ENCODE measurements at regions not wholly inside any gene's neighbourhood (a gene's known extent, or its start where the extent isn't known, plus 50 kb on each side); places are given as distances from the start of the nearest gene placed in this dataset.

DNA sequence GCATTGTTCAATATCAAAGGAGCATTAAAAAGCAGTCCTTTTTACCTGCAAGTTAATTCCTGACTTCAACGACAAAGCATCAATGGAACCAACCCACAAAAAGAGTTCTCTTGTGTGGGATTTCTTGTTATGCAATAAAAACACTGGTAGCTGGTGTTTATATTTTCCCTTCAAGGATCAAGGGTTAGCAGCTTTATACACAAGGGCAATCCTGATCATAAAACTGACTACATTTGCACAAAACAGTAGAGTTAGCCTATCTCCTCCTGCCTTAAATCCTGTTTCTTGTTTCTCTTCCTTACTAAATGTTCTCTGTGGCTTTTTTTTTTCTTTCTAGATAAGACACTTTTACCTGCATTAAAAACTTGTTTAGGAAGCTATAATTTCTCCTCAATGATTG, 306.4 kb downstream of the SLCO4C1 start:
- no peak overlapping the region for H3K9ac ChIP-seq (ENCODE audit: low read length)
- H3K4me3 ChIP-seq (ENCODE audit: low read depth, low read length) = no peak overlapping the region
- H3K4me1 ChIP-seq (ENCODE audit: control insufficient read depth, insufficient read depth, low read length) = no peaks in the 10 kb centered on the region
- no peaks in the 10 kb centered on the region for H3K27me3 ChIP-seq (ENCODE audit: control insufficient read depth, insufficient read depth, low read length)
- no peaks in the 10 kb centered on the region for H3K9me3 ChIP-seq (ENCODE audit: control insufficient read depth, insufficient read depth, low read depth, low read length)
- no peaks in the 10 kb centered on the region for H3K36me3 ChIP-seq (ENCODE audit: control insufficient read depth, insufficient read depth, low read length)
- H3K27ac ChIP-seq (ENCODE audit: low read depth, low read length) = no peak overlapping the region

DNA sequence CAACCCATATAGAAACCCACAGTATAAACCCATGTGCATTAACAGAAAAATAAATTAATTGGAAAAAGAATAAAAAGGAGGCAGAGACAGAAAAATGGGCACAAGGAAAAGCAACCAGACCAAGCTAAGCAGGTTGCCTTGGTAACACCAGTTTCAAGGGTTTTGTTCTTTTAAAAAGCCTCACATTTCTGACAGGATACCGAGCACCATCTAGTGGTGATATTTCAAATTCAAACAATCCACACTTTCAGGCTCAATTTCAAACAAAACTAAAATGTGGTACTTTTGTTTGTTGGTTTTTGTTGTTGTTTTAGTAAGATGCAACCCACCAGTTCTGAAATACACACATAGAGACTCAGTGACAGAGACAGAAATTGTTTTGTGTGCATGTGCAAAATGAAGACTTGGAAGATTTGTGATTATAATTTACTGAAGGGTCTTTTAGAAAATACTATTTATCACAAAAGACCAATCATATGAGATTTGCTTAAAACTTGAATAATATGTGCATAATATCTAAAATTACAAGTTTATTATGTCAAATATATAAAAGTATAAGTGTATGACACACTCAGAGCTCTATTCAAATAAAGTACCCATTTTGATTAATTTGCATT, 318.2 kb downstream of the SLCO4C1 start:
- Histone ChIP-seq H3K4me1 (ENCODE audit: control insufficient read depth, insufficient read depth, low read length) (no peaks in the 10 kb centered on the region), H3K36me3 (ENCODE audit: control insufficient read depth, insufficient read depth, low read length) (no peaks in the 10 kb centered on the region), H3K9me3 (ENCODE audit: control insufficient read depth, insufficient read depth, low read depth, low read length) (no peaks in the 10 kb centered on the region), H3K4me3 (ENCODE audit: low read depth, low read length) (no peak overlapping the region), H3K27me3 (ENCODE audit: control insufficient read depth, insufficient read depth, low read length) (no peaks in the 10 kb centered on the region), H3K9ac (ENCODE audit: low read length) (no peak overlapping the region), H3K27ac (ENCODE audit: low read depth, low read length) (no peak overlapping the region)

DNA sequence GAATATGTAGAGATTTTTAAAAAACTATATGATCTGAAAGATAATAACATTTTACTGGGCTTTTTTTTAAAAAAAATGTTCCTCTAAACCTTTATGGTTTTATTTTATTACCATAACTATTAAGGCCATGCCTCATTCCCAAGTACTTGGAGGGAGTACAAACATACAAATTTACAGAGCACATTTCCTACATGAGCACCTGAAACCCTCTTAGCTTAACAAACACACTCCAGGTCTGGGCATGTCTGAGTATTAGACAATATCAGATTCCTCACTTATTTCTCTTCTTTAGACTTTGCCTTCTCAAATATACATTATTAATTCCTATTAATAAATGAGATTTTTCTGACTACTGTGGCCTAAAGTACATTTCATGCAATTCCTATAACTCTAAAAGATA, 319.2 kb downstream of the SLCO4C1 start:
- Histone ChIP-seq H3K9ac (ENCODE audit: low read length) (no peak overlapping the region), H3K4me1 (ENCODE audit: control insufficient read depth, insufficient read depth, low read length) (no peaks in the 10 kb centered on the region), H3K9me3 (ENCODE audit: control insufficient read depth, insufficient read depth, low read depth, low read length) (no peaks in the 10 kb centered on the region), H3K27ac (ENCODE audit: low read depth, low read length) (no peak overlapping the region), H3K27me3 (ENCODE audit: control insufficient read depth, insufficient read depth, low read length) (no peaks in the 10 kb centered on the region), H3K36me3 (ENCODE audit: control insufficient read depth, insufficient read depth, low read length) (no peaks in the 10 kb centered on the region), H3K4me3 (ENCODE audit: low read depth, low read length) (no peak overlapping the region)

DNA sequence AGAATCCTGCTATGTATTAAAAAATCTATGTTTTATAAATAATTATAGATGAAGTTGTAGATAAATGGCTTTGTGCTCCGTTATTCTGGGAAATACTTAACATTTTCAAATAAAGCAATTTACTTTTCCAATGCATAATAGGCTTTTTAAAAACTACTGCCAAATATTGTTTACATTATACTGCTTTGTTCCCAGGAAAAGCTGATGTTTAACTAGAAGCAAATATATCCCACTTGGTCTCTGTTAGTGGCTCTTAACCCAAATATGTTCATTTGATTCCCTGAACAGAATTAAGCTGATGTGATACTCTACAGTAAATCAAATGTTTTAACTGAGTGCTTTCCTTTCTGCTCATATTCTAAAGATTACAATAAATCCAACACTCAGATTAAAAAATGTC, 326.3 kb downstream of the SLCO4C1 start:
- Histone ChIP-seq H3K9me3 (ENCODE audit: control insufficient read depth, insufficient read depth, low read depth, low read length) (no peaks in the 10 kb centered on the region), H3K4me3 (ENCODE audit: low read depth, low read length) (no peak overlapping the region), H3K9ac (ENCODE audit: low read length) (no peak overlapping the region), H3K36me3 (ENCODE audit: control insufficient read depth, insufficient read depth, low read length) (no peaks in the 10 kb centered on the region), H3K27ac (ENCODE audit: low read depth, low read length) (no peak overlapping the region), H3K27me3 (ENCODE audit: control insufficient read depth, insufficient read depth, low read length) (no peaks in the 10 kb centered on the region), H3K4me1 (ENCODE audit: control insufficient read depth, insufficient read depth, low read length) (no peaks in the 10 kb centered on the region)

DNA sequence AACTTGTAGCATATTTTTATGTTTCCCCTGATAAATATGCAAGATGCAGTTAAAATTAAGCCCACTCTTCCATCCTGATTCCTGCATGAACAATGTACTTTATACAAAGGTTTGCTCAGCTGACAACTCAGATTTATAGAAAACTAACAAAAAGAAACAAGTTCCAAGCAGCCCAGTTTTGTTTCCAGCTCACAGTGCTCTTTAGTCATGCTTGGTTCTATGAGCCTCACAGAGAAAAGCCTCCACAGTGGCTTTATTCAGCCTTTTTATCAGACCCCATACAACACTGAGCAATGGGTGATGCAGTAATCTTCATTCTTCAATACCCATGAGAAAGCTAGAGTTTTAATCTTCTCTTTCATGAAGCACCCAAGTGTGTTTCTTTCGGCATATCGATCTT, 329.6 kb downstream of the SLCO4C1 start:
- no peaks in the 10 kb centered on the region for H3K4me1 ChIP-seq (ENCODE audit: control insufficient read depth, insufficient read depth, low read length)
- H3K36me3 ChIP-seq (ENCODE audit: control insufficient read depth, insufficient read depth, low read length) = no peaks in the 10 kb centered on the region
- H3K9ac ChIP-seq (ENCODE audit: low read length) = no peak overlapping the region
- no peaks in the 10 kb centered on the region for H3K27me3 ChIP-seq (ENCODE audit: control insufficient read depth, insufficient read depth, low read length)
- no peak overlapping the region for H3K27ac ChIP-seq (ENCODE audit: low read depth, low read length)
- no peak overlapping the region for H3K4me3 ChIP-seq (ENCODE audit: low read depth, low read length)
- no peaks in the 10 kb centered on the region for H3K9me3 ChIP-seq (ENCODE audit: control insufficient read depth, insufficient read depth, low read depth, low read length)

DNA sequence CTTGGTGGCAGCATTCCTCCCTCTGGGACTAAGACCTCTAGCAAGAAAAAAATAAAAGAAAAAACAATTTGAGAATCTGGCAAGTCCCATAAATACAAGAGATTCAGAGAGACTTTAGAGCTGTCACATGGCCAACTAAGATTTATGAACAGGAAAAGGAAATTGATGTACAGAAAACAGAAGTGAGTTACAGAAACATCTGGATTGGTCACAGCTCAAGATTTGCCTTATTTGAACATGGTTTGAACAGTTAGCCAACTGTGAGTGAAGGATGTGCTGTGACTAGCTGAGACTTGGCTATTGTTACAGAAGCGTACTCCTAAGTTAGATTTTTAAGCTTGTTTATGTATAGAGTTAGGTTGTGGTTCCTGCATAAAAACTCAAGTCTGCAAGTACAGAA, 340.2 kb downstream of the SLCO4C1 start:
- Histone ChIP-seq H3K36me3 (ENCODE audit: control insufficient read depth, insufficient read depth, low read length) (no peaks in the 10 kb centered on the region), H3K4me1 (ENCODE audit: control insufficient read depth, insufficient read depth, low read length) (no peaks in the 10 kb centered on the region), H3K27ac (ENCODE audit: low read depth, low read length) (no peak overlapping the region), H3K27me3 (ENCODE audit: control insufficient read depth, insufficient read depth, low read length) (no peaks in the 10 kb centered on the region), H3K9ac (ENCODE audit: low read length) (no peak overlapping the region), H3K4me3 (ENCODE audit: low read depth, low read length) (no peak overlapping the region), H3K9me3 (ENCODE audit: control insufficient read depth, insufficient read depth, low read depth, low read length) (no peaks in the 10 kb centered on the region)

DNA sequence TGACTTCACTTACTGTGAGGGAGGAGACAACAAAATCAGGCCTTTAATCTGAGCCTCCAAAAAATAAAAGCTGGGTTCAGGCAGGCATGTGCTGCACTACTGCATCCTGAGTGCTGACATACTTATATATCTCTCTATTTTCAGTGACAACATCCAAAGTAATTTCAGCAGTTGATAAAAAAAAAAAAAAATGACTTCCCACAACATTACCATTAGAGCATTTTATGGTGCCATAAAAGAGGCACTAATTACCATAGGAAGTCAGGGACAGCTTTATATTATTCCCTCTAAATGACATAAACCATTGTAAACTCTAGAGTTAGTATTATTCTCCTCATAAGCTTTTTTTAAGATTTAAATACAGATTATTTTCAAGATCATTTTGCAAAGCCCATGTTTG, 346.1 kb downstream of the SLCO4C1 start:
- no peak overlapping the region for H3K27ac ChIP-seq (ENCODE audit: low read depth, low read length)
- H3K9me3 ChIP-seq (ENCODE audit: control insufficient read depth, insufficient read depth, low read depth, low read length) = no peaks in the 10 kb centered on the region
- no peak overlapping the region for H3K4me3 ChIP-seq (ENCODE audit: low read depth, low read length)
- H3K27me3 ChIP-seq (ENCODE audit: control insufficient read depth, insufficient read depth, low read length) = no peaks in the 10 kb centered on the region
- no peak overlapping the region for H3K9ac ChIP-seq (ENCODE audit: low read length)
- no peaks in the 10 kb centered on the region for H3K36me3 ChIP-seq (ENCODE audit: control insufficient read depth, insufficient read depth, low read length)
- no peaks in the 10 kb centered on the region for H3K4me1 ChIP-seq (ENCODE audit: control insufficient read depth, insufficient read depth, low read length)

DNA sequence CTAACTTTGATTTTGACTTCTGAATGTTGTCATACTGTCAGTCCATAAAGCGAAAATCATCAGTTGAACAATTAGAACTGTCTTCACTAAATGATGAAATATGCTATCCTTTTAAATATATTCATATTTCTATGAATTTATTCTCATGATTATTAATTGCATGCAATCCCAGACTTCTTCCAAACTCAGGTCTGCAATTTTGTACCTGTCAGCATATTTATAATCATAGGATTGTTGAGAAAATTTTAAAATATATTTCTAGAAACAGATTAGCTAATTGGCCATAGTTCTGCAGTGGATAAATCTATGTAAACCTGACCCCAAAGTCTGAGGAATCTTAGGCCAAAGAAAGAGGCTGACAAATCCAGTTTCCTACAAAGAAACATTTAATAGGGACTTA, 347.5 kb downstream of the SLCO4C1 start:
- peaks cover 9% of the 10 kb centered on the region; the same call in 1 of the 2 replicates for H3K4me1 ChIP-seq (ENCODE audit: control insufficient read depth, insufficient read depth, low read length)
- no peaks in the 10 kb centered on the region for H3K27me3 ChIP-seq (ENCODE audit: control insufficient read depth, insufficient read depth, low read length)
- H3K9me3 ChIP-seq (ENCODE audit: control insufficient read depth, insufficient read depth, low read depth, low read length) = no peaks in the 10 kb centered on the region
- H3K36me3 ChIP-seq (ENCODE audit: control insufficient read depth, insufficient read depth, low read length) = no peaks in the 10 kb centered on the region
- H3K4me3 ChIP-seq (ENCODE audit: low read depth, low read length) = no peak overlapping the region
- no peak overlapping the region for H3K27ac ChIP-seq (ENCODE audit: low read depth, low read length)
- no peak overlapping the region for H3K9ac ChIP-seq (ENCODE audit: low read length)

DNA sequence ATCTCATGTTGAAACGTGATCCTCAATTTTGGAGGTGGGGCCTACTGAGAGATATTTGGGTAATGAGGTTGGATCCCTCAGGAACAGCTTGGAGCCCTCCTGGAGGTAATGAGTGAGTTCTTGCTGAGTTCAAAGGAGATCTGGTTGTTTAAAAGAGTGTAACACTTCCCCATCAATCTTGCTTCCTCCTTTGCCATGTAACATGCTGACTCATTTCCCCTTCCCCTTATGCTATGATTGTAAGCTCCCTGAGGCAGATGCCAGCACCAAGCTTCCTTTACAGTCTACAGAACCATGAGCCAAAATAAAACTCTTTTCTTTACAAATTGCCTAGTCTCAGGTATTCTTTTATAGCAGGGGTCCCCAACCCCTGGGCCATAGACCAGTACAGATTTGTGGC, 352.3 kb downstream of the SLCO4C1 start:
- Histone ChIP-seq H3K4me3 (ENCODE audit: low read depth, low read length) (no peak overlapping the region), H3K27ac (ENCODE audit: low read depth, low read length) (no peak overlapping the region), H3K36me3 (ENCODE audit: control insufficient read depth, insufficient read depth, low read length) (no peaks in the 10 kb centered on the region), H3K9me3 (ENCODE audit: control insufficient read depth, insufficient read depth, low read depth, low read length) (no peaks in the 10 kb centered on the region), H3K9ac (ENCODE audit: low read length) (peak overlapping the region; percentile 21), H3K27me3 (ENCODE audit: control insufficient read depth, insufficient read depth, low read length) (no peaks in the 10 kb centered on the region), H3K4me1 (ENCODE audit: control insufficient read depth, insufficient read depth, low read length) (peaks cover 14% of the 10 kb centered on the region; the same call in 1 of the 2 replicates)

DNA sequence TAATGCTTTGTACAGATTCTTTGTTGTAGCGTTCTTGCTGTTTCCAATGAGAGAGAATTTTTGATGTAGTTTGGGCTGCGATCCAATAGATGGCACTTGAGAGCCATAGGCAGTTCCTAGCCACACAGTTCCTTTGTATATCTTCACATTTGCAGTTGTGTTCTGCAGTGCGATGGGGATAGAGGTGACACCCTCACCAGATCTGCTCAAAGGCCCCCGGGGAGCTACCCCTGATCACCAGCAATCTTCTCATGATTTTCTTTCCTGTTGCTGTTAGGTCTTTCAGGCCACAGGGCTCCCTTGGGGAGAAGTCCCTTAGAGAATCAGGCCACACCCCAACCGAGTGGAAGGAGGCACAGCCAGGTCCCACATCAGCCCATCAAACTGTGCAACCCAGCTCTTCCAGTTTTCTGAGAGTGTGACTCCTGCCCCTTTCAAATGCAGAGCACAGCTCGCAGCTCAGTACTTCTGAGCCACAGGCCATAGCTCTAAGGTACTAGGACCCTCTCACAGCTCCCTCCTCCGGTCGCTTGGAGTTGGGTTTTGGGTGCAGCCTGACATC, 353.7 kb downstream of the SLCO4C1 start:
- Histone ChIP-seq H3K4me3 (ENCODE audit: low read depth, low read length) (peak overlapping the region; percentile 33; the same call in 1 of the 2 replicates), H3K27me3 (ENCODE audit: control insufficient read depth, insufficient read depth, low read length) (no peaks in the 10 kb centered on the region), H3K9ac (ENCODE audit: low read length) (no peak overlapping the region), H3K27ac (ENCODE audit: low read depth, low read length) (no peak overlapping the region), H3K4me1 (ENCODE audit: control insufficient read depth, insufficient read depth, low read length) (peaks cover 14% of the 10 kb centered on the region; the same call in 1 of the 2 replicates), H3K36me3 (ENCODE audit: control insufficient read depth, insufficient read depth, low read length) (no peaks in the 10 kb centered on the region), H3K9me3 (ENCODE audit: control insufficient read depth, insufficient read depth, low read depth, low read length) (no peaks in the 10 kb centered on the region)

DNA sequence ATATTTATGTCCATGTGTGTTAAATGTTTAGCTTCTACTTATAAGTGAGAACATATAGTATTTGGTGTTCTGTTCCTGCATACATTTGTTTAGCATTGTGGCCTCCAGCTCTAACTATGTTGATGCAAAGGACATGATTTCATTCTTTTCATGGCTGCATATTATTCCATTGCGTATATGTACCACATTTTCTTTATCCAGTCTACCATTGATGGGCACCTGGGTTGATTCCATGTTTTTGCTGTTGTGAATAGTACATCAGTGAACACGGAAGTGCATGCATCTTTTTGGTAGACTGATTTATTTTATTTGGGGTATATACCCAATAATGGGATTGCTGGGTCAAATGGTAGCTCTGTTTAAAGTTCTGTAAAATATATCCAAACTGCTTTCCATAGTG, 359.0 kb downstream of the SLCO4C1 start:
- H3K4me3 ChIP-seq (ENCODE audit: low read depth, low read length) = no peak overlapping the region
- H3K9me3 ChIP-seq (ENCODE audit: control insufficient read depth, insufficient read depth, low read depth, low read length) = no peaks in the 10 kb centered on the region
- no peak overlapping the region for H3K27ac ChIP-seq (ENCODE audit: low read depth, low read length)
- H3K4me1 ChIP-seq (ENCODE audit: control insufficient read depth, insufficient read depth, low read length) = no peaks in the 10 kb centered on the region
- H3K9ac ChIP-seq (ENCODE audit: low read length) = no peak overlapping the region
- no peaks in the 10 kb centered on the region for H3K36me3 ChIP-seq (ENCODE audit: control insufficient read depth, insufficient read depth, low read length)
- no peaks in the 10 kb centered on the region for H3K27me3 ChIP-seq (ENCODE audit: control insufficient read depth, insufficient read depth, low read length)

All from HUES6 (cell line).